Endodermal cell (in vitro differentiated cells): ENCODE measurements at regions not wholly inside any gene's neighbourhood (a gene's known extent, or its start where the extent isn't known, plus 50 kb on each side); places are given as distances from the start of the nearest gene placed in this dataset.

Experiments used
- DNase-seq: peaks from one replicate; pipeline ENCODE4 v3.0.0-alpha.2; 2017
- H3K27ac ChIP-seq: 2 replicates; pipeline ENCODE4 v1.5.1; 2013; ENCODE audit warnings: mild to moderate bottlenecking, low read depth, low read length, moderate library complexity
- H3K27me3 ChIP-seq: 2 replicates; pipeline ENCODE4 v1.6.1; 2013; ENCODE audit warnings: mild to moderate bottlenecking, low read length, moderate library complexity; ENCODE audit not compliant: insufficient read depth, control insufficient read depth, poor library complexity, severe bottlenecking
- H3K36me3 ChIP-seq: 2 replicates; pipeline ENCODE4 v1.7.0; 2013; ENCODE audit warnings: mild to moderate bottlenecking, low read length, moderate library complexity; ENCODE audit not compliant: control insufficient read depth, insufficient read depth
- H3K4me1 ChIP-seq: one replicate; pipeline ENCODE4 v1.7.0; 2013; ENCODE audit warnings: low read length; ENCODE audit not compliant: control insufficient read depth, insufficient read depth
- H3K4me3 ChIP-seq: 2 replicates; pipeline ENCODE4 v1.5.1; 2013; ENCODE audit warnings: mild to moderate bottlenecking, low read length, moderate library complexity
- H3K9ac ChIP-seq: 2 replicates; pipeline ENCODE4 v1.6.1; 2013; ENCODE audit warnings: mild to moderate bottlenecking, low read length, moderate library complexity; ENCODE audit not compliant: poor library complexity, severe bottlenecking; ENCODE audit errors: extremely low read depth
- H3K9me3 ChIP-seq: 2 replicates; pipeline ENCODE4 v1.6.1; 2013; ENCODE audit warnings: mild to moderate bottlenecking, low read length, moderate library complexity; ENCODE audit not compliant: control insufficient read depth
- H3K27ac Mint-ChIP-seq: 2 replicates; pipeline ENCODE4 v1.8.0; 2020; ENCODE audit warnings: mixed read lengths
- H3K27me3 Mint-ChIP-seq: 2 replicates; pipeline ENCODE4 v1.8.0; 2021; ENCODE audit warnings: mild to moderate bottlenecking, mixed read lengths; ENCODE audit not compliant: insufficient read depth
- H3K36me3 Mint-ChIP-seq: 2 replicates; pipeline ENCODE4 v1.8.0; 2020; ENCODE audit warnings: low read depth, mixed read lengths
- H3K4me1 Mint-ChIP-seq: 2 replicates; pipeline ENCODE4 v1.8.0; 2020; ENCODE audit warnings: mixed read lengths
- H3K4me3 Mint-ChIP-seq: 2 replicates; pipeline ENCODE4 v1.8.0; 2020; ENCODE audit warnings: mild to moderate bottlenecking, moderate library complexity, mixed read lengths
- H3K9me3 Mint-ChIP-seq: 2 replicates; pipeline ENCODE4 v1.8.0; 2020; ENCODE audit warnings: mild to moderate bottlenecking, mixed read lengths
- WGBS, 2 experiments: methylation state at CpG; one replicate each; pipeline versions ENCODE4 v1.1.5 to v1.1.7; 2013; ENCODE audit warnings: missing lambda C conversion rate in 2 of 2, mixed read lengths in 1 of 2; ENCODE audit not compliant: insufficient coverage in 1 of 2, insufficient read length in 1 of 2; 5-methylcytosine and 5-hydroxymethylcytosine counted together
- TF ChIP-seq, protein P1 (sequence below): fragments of 200-600 bp; sonication (generic); conservative IDR thresholded peaks from 2 replicates; pipeline ENCODE4 v1.5.0; 2021; ENCODE audit warnings: antibody characterized with exemption, mild to moderate bottlenecking

DNA sequence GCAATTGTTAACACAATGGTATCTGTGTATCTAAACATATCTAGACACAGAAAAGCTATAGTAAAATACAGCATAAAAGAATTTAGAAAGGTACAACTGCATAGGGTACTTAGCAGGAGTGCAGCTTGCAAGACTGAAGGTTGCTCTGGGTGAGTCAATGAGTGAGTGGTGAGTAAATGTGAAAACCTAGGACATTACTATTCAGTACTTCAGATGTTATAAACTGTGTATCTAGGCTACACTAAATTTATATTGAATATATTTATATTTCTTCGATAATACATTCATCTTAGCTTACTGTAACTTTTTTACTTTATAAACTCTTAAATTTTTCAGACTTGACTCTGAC is 409.0 kb upstream of the DCN start:
- H3K36me3 ChIP-seq = no peaks in the 10 kb centered on the region
- TF ChIP-seq, protein P1, sequence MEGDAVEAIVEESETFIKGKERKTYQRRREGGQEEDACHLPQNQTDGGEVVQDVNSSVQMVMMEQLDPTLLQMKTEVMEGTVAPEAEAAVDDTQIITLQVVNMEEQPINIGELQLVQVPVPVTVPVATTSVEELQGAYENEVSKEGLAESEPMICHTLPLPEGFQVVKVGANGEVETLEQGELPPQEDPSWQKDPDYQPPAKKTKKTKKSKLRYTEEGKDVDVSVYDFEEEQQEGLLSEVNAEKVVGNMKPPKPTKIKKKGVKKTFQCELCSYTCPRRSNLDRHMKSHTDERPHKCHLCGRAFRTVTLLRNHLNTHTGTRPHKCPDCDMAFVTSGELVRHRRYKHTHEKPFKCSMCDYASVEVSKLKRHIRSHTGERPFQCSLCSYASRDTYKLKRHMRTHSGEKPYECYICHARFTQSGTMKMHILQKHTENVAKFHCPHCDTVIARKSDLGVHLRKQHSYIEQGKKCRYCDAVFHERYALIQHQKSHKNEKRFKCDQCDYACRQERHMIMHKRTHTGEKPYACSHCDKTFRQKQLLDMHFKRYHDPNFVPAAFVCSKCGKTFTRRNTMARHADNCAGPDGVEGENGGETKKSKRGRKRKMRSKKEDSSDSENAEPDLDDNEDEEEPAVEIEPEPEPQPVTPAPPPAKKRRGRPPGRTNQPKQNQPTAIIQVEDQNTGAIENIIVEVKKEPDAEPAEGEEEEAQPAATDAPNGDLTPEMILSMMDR = no peak
- no peak overlapping the region for H3K9ac ChIP-seq
- no peak overlapping the region for H3K27ac ChIP-seq
- DNase-seq = no peak
- no peak overlapping the region for H3K27ac Mint-ChIP-seq
- no peaks in the 10 kb centered on the region for H3K9me3 ChIP-seq
- WGBS, 2 experiments = 33% methylated on average over 1 of the region's 1 CpG; no CpG with 5 or more reads in 1 of the 2 experiments
- H3K27me3 Mint-ChIP-seq = no peaks in the 10 kb centered on the region
- no peak overlapping the region for H3K4me3 ChIP-seq
- no peak overlapping the region for H3K4me3 Mint-ChIP-seq
- no peaks in the 10 kb centered on the region for H3K27me3 ChIP-seq
- no peaks in the 10 kb centered on the region for H3K4me1 ChIP-seq
- H3K4me1 Mint-ChIP-seq = no peaks in the 10 kb centered on the region
- H3K9me3 Mint-ChIP-seq = no peaks in the 10 kb centered on the region
- H3K36me3 Mint-ChIP-seq = no peaks in the 10 kb centered on the region

DNA sequence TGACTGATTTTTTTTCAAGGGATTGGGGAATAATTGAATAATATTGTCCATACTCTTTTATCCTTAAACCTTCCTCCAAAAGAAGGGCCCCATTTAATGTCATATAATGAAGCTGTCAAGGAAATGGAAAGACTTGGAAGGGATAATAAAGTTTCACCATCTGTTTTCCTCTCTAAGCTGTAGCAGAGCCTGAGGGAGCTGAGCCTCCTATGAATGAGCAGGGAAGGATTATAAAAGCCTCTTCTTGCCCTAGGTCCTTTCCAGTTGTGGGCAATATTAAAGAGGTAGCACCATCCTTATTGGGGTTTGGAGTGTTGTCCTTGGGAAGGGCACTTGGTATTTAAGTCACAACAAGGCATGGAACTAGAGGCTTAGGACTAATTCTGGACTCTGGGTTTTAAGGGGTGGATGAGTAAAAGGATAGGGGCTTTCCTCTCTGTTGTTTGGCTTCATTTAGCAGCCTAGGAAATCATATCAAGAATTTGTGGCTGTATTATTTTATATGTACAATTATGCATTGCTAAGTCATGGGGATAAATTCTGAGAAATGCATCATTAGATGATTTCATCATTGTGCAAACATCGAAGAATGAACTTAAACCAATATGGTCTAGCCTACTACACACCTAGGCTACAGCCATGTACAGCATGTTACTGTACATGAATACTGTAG is 408.5 kb upstream of the DCN start:
- Histone ChIP-seq H3K27ac (no peak overlapping the region), H3K36me3 (no peaks in the 10 kb centered on the region), H3K9me3 (no peaks in the 10 kb centered on the region), H3K27me3 (no peaks in the 10 kb centered on the region), H3K4me1 (no peaks in the 10 kb centered on the region), H3K9ac (no peak overlapping the region), H3K4me3 (no peak overlapping the region)
- Mint-ChIP-seq H3K36me3 (no peaks in the 10 kb centered on the region), H3K27me3 (no peaks in the 10 kb centered on the region), H3K9me3 (no peaks in the 10 kb centered on the region), H3K4me3 (no peak overlapping the region), H3K4me1 (no peaks in the 10 kb centered on the region), H3K27ac (no peak overlapping the region)
- DNase-seq = no peak
- TF ChIP-seq, protein P1 = no peak
- WGBS, 2 experiments = 83% methylated on average over 1 of the region's 1 CpG; no CpG with 5 or more reads in 1 of the 2 experiments

DNA sequence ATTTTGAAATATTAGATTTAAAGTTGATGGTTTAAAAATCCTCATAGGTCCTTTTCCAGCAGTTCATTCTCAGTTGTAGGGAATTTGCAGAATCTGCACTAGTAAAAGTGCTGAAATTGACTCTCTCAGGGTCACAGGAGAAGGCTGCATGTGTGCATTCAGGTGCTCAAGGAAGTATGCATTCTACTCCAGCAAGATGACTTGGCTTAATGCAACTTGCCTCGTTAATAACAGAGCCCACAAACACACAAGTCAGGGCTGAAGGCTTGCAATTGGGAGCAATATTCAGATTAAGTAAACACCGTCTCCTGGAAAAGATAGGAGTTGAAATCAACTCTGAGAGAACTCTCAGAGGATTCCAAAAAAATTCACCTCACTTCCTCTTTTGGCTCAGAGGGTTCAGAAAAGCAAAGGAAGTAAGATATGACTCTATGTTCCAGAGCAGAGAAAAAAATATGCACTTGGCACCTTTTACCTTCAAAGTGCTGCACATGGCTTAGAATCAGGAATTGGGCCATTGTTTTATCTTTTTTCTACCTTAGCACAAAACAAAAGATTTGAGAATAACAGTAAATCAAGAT is 406.3 kb upstream of the DCN start:
- 81 to 100% methylated on average over 1 to 2 of the region's 2 CpGs for WGBS, 2 experiments
- H3K36me3 Mint-ChIP-seq = no peaks in the 10 kb centered on the region
- TF ChIP-seq, protein P1 = no peak

More for the DNA sequence above, 406.3 kb upstream of the DCN start:
- Histone ChIP-seq H3K27me3 (no peaks in the 10 kb centered on the region), H3K27ac (no peak overlapping the region), H3K4me3 (no peak overlapping the region), H3K4me1 (no peaks in the 10 kb centered on the region), H3K36me3 (no peaks in the 10 kb centered on the region), H3K9ac (no peak overlapping the region), H3K9me3 (no peaks in the 10 kb centered on the region)
- H3K4me3 Mint-ChIP-seq = no peak overlapping the region
- no peak for DNase-seq
- H3K27me3 Mint-ChIP-seq = no peaks in the 10 kb centered on the region
- no peak overlapping the region for H3K27ac Mint-ChIP-seq
- no peaks in the 10 kb centered on the region for H3K4me1 Mint-ChIP-seq
- H3K9me3 Mint-ChIP-seq = no peaks in the 10 kb centered on the region
